ENCODE measurements at regions not wholly inside any gene's neighbourhood (a gene's known extent, or its start where the extent isn't known, plus 50 kb on each side); places are given as distances from the start of the nearest gene placed in this dataset.

- no peak for DNase-seq (ENCODE audit: low read depth in 2 of 2, low spot score in 1 of 2)
Measured at GRCh38 chr1:221336126-221336525, 405.8 kb downstream of the DUSP10 start.

GRCh38 chr1:221337106-221337505 is 404.8 kb downstream of the DUSP10 start:
- no peak for DNase-seq (ENCODE audit: low read depth in 2 of 2, low spot score in 1 of 2)

GRCh38 chr1:221343136-221343535 is 398.8 kb downstream of the DUSP10 start:
- no peak for DNase-seq (ENCODE audit: low read depth in 2 of 2, low spot score in 1 of 2)

- no peak for DNase-seq (ENCODE audit: low read depth in 2 of 2, low spot score in 1 of 2)
Measured at GRCh38 chr1:221343607-221344006, 398.3 kb downstream of the DUSP10 start.

GRCh38 chr1:221344693-221345092 is 397.2 kb downstream of the DUSP10 start:
- no peak for DNase-seq (ENCODE audit: low read depth in 2 of 2, low spot score in 1 of 2)

GRCh38 chr1:221347706-221348105 is 394.2 kb downstream of the DUSP10 start:
- no peak for DNase-seq (ENCODE audit: low read depth in 2 of 2, low spot score in 1 of 2)

- DNase-seq (ENCODE audit: low read depth in 2 of 2, low spot score in 1 of 2): no peak
Measured at GRCh38 chr1:221350091-221350490, 391.8 kb downstream of the DUSP10 start.

GRCh38 chr1:221356693-221357092 is 385.2 kb downstream of the DUSP10 start:
- no peak for DNase-seq (ENCODE audit: low read depth in 2 of 2, low spot score in 1 of 2)

- DNase-seq (ENCODE audit: low read depth in 2 of 2, low spot score in 1 of 2): no peak
Measured at GRCh38 chr1:221363039-221363438, 378.9 kb downstream of the DUSP10 start.

GRCh38 chr1:221366495-221367110 is 375.3 kb downstream of the DUSP10 start:
- no peak for DNase-seq (ENCODE audit: low read depth in 2 of 2, low spot score in 1 of 2)

- no peak for DNase-seq (ENCODE audit: low read depth in 2 of 2, low spot score in 1 of 2)
Measured at GRCh38 chr1:221371705-221372104, 370.2 kb downstream of the DUSP10 start.

GRCh38 chr1:221373795-221374194 is 368.1 kb downstream of the DUSP10 start:
- no peak for DNase-seq (ENCODE audit: low read depth in 2 of 2, low spot score in 1 of 2)

GRCh38 chr1:221376286-221376685 is 365.6 kb downstream of the DUSP10 start:
- DNase-seq (ENCODE audit: low read depth in 2 of 2, low spot score in 1 of 2): no peak

- no peak for DNase-seq (ENCODE audit: low read depth in 2 of 2, low spot score in 1 of 2)
Measured at GRCh38 chr1:221381910-221382623, 359.8 kb downstream of the DUSP10 start.

GRCh38 chr1:221392453-221392852 is 349.4 kb downstream of the DUSP10 start:
- DNase-seq (ENCODE audit: low read depth in 2 of 2, low spot score in 1 of 2): no peak

GRCh38 chr1:221394011-221394544 is 347.8 kb downstream of the DUSP10 start:
- DNase-seq (ENCODE audit: low read depth in 2 of 2, low spot score in 1 of 2): no peak

GRCh38 chr1:221396526-221396925 is 345.4 kb downstream of the DUSP10 start:
- no peak for DNase-seq (ENCODE audit: low read depth in 2 of 2, low spot score in 1 of 2)

GRCh38 chr1:221397141-221397540 is 344.7 kb downstream of the DUSP10 start:
- no peak for DNase-seq (ENCODE audit: low read depth in 2 of 2, low spot score in 1 of 2)

- DNase-seq (ENCODE audit: low read depth in 2 of 2, low spot score in 1 of 2): no peak
Measured at GRCh38 chr1:221397606-221398005, 344.3 kb downstream of the DUSP10 start.

GRCh38 chr1:221405146-221405545 is 336.7 kb downstream of the DUSP10 start:
- no peak for DNase-seq (ENCODE audit: low read depth in 2 of 2, low spot score in 1 of 2)

GRCh38 chr1:221408117-221408803 is 333.6 kb downstream of the DUSP10 start:
- no peak for DNase-seq (ENCODE audit: low read depth in 2 of 2, low spot score in 1 of 2)

GRCh38 chr1:221411283-221411682 is 330.6 kb downstream of the DUSP10 start:
- no peak for DNase-seq (ENCODE audit: low read depth in 2 of 2, low spot score in 1 of 2)
